Nucleus accumbens (tissue), 56 donors: ENCODE measurements at regions not wholly inside any gene's neighbourhood (a gene's known extent, or its start where the extent isn't known, plus 50 kb on each side); places are given as distances from the start of the nearest gene placed in this dataset.
A peak's percentile ranks its signal among the peaks of the same experiment; 100 is the strongest.
"Not testable (repeated sequence)": the region's sequence is repeated elsewhere in the genome, so short reads cannot be mapped to it uniquely, and the experiment has no call there.

ENCODE experiments used
- DNase-seq, 56 donors: peaks; one replicate each; lab custom pipeline; 2025; lab: John Stamatoyannopoulos, UW

- no peak for DNase-seq
Measured at GRCh38 chr1:172717722-172718465, 59.0 kb downstream of the FASLG start.

- no peak for DNase-seq
Measured at GRCh38 chr1:172719066-172719627, 60.2 kb downstream of the FASLG start.

- DNase-seq: no peak
Measured at GRCh38 chr1:172719694-172720138, 60.8 kb downstream of the FASLG start.

GRCh38 chr1:172720339-172720738 is 61.4 kb downstream of the FASLG start:
- no peak for DNase-seq

- no peak for DNase-seq
Measured at GRCh38 chr1:172723251-172723650, 64.3 kb downstream of the FASLG start.

GRCh38 chr1:172724232-172724631 is 65.3 kb downstream of the FASLG start:
- DNase-seq: no peak

- DNase-seq: no peak
Measured at GRCh38 chr1:172724765-172725613, 66.1 kb downstream of the FASLG start.

GRCh38 chr1:172726740-172727139 is 67.8 kb downstream of the FASLG start:
- DNase-seq: no peak

- DNase-seq: no peak
Measured at GRCh38 chr1:172727275-172727857, 68.5 kb downstream of the FASLG start.

- no peak for DNase-seq
Measured at GRCh38 chr1:172727956-172728603, 69.2 kb downstream of the FASLG start.

- DNase-seq: not testable (repeated sequence)
Measured at GRCh38 chr1:172728705-172729104, 69.8 kb downstream of the FASLG start.

- no peak for DNase-seq
Measured at GRCh38 chr1:172732427-172732826, 73.5 kb downstream of the FASLG start.

GRCh38 chr1:172733815-172734214 is 74.9 kb downstream of the FASLG start:
- DNase-seq: no peak

- no peak for DNase-seq
Measured at GRCh38 chr1:172738389-172738788, 79.5 kb downstream of the FASLG start.

- no peak for DNase-seq
Measured at GRCh38 chr1:172742599-172743500, 83.9 kb downstream of the FASLG start.

- peak in 4 of 56 donors; percentile 4 to 10 (median 7) for DNase-seq
Measured at GRCh38 chr1:172745014-172745413, 86.1 kb downstream of the FASLG start.

GRCh38 chr1:172746091-172746949 is 87.4 kb downstream of the FASLG start:
- DNase-seq: peak in 2 of 56 donors; percentile 1 to 4

- DNase-seq: no peak
Measured at GRCh38 chr1:172748201-172748600, 89.3 kb downstream of the FASLG start.
